ENCODE measurements at regions not wholly inside any gene's neighbourhood (a gene's known extent, or its start where the extent isn't known, plus 50 kb on each side); places are given as distances from the start of the nearest gene placed in this dataset.
"Not testable (repeated sequence)": the region's sequence is repeated elsewhere in the genome, so short reads cannot be mapped to it uniquely, and the experiment has no call there.

- DNase-seq (ENCODE audit: low spot score) (no peak), FAIRE-seq (no peak)
These were observed 614.9 kb downstream of the DOK5 start for GRCh38 chr20:55090286-55090685.

GRCh38 chr20:55086421-55086820 lies 611.0 kb downstream of the DOK5 start:
- no peak for FAIRE-seq
- DNase-seq (ENCODE audit: low spot score), result no peak

- no peak for FAIRE-seq
- DNase-seq (ENCODE audit: low spot score), result no peak
These were observed 604.5 kb downstream of the DOK5 start for GRCh38 chr20:55079917-55080316.

DNA sequence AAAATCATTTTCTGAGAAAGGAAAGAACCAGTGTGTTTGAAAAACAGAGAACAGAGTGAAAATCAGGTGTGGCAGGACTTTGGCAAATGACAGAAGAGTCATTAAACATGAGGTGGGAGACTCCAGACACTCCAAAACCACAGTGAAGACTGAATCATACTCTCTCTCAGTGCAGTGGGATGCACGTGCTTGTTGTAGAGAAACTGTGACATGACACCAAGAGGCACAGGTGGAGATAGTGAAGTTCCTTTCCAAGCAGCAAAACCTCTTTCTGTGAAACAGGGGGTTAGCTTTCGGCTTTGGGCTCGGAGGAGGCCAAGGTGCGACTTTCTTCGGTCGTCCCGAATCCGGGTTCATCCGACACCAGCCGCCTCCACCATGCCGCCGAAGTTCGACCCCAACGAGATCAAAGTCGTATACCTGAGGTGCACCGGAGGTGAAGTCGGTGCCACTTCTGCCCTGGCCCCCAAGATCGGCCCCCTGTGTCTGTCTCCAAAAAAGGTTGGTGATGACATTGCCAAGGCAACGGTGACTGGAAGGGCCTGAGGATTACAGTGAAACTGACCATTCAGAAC lies 599.0 kb downstream of the DOK5 start:
- peak; percentile 58 for FAIRE-seq
- DNase-seq (ENCODE audit: low spot score), result not testable (repeated sequence)

GRCh38 chr20:55070001-55070400 lies 594.6 kb downstream of the DOK5 start:
- DNase-seq (ENCODE audit: low spot score) (no peak), FAIRE-seq (peak; percentile 72)

DNA sequence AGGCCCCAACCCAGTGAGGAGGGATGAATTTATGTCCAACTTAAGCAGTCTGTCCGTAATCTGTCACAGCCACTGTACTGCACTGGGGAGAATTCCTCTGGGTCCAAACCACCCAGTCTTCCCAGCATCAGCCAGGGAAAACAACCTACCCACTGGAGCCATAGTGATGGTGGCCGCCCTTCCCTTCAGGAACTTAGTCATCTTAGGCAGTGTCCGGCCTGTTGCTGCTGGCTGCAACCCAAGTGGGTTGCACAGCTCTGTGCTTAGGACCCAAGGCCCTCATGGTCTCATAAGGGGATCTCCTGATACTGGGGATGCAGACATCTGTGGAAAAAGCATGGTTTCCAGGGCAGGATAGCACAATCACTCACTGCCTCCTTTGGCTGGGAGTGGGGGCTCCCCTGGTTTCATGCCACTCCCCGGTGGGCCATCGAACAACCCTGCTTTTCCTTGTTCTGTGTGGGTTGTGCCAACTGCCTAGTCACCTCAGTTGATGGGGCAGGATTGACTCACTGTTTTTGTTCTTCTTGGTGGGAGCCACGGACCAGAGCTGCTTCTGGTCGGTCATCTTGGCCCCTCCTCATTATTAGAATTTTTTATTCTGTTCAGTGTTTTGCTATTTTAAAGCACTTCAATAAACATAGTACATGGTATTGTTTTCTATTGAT lies 591.9 kb downstream of the DOK5 start:
- FAIRE-seq (no peak), DNase-seq (ENCODE audit: low spot score) (no peak)

DNA sequence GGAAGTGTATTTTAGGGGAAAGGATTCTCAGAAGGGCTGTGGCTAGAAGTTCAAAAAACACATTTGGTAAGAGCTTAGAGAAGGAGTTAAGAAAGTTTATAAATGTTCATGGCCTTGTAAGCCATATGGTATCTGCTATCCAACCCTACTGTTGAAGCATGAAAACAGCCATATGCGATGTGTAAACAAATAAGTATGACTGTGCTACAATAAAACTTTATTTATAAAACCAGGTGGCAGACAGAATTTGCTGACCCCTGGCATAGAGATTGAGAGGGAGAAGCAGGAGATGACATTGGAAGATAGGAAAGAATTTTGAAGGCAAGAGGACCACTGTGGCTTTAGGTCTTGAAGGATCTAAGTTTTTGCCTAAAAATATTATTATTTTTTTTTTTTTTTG lies 583.5 kb downstream of the DOK5 start:
- no peak for FAIRE-seq

DNA sequence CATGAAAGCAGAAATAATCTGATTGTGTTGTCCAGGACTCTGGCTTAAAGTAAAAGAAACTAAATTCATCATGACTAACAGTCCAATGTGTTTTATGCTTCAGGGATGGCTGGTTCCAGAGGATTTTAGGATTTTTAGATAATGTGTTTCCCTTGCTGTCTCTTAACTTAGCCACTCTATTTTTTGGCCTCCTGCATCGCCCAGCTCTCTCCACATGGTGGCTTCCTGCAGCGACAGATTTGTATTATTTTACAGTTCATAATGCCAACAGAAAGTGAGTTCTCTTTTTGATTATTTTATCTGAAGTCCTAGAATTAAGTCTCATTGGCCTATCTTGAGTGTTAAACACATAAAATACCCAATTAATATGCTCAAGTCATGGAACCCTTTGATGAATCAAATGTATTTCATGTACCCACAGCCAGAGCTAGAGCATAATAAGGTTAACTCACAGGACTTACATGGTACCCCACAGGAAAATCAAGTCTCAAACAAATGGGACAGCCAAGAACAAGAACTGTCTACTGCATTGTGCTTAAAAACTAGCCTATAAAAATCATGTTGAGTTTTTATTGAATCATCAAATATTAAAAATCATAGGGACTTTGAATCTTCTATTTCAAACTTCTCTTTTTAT lies 582.5 kb downstream of the DOK5 start:
- FAIRE-seq, result no peak
- no peak for DNase-seq (ENCODE audit: low spot score)

More for the DNA sequence above, 583.5 kb downstream of the DOK5 start:
- no peak for DNase-seq (ENCODE audit: low spot score)

GRCh38 chr20:55054453-55054852 lies 579.1 kb downstream of the DOK5 start:
- DNase-seq (ENCODE audit: low spot score), result peak; percentile 25
- no peak for FAIRE-seq

- DNase-seq (ENCODE audit: low spot score), result no peak
These were observed 578.0 kb downstream of the DOK5 start for GRCh38 chr20:55053389-55053788.

DNA sequence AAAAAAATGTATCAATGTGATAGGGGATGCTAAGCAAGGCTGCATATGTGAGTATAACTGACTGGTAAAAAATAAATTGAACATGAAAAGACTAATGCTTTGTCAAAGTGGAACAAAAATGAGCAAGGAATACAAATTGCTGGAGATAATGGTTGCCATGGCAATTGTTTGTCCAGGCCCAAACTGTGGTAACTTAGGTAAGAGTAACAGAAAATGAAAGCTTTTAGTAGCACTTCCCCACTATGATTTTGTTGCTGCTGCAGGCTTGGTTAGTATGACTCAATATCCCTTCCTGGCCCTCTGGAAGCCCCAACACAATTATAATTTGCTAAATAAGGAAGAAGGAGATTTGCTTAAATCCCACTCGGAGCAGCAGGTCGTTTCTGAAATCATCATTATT lies 577.1 kb downstream of the DOK5 start:
- no peak for FAIRE-seq
- no peak for DNase-seq (ENCODE audit: low spot score)

More at GRCh38 chr20:55053389-55053788, 578.0 kb downstream of the DOK5 start:
- no peak for FAIRE-seq

DNA sequence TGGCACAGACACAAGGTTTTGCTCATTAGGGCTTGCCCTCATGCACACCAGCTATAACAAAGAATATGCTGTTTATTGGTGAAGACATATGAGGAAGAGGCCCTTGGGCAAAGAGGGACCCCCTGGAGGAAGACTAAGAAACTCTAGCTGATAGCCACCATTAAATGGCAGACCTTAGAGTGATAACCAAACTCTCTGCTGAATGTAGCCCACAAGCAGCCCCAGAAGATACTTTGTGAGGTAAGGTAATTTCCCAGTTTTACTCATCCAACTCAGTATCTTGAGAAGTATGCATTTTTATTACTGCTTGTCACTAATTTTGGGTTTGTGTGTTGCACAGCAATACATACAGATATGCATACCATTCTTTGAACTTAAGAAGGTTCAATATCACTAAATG lies 563.3 kb downstream of the DOK5 start:
- no peak for FAIRE-seq

GRCh38 chr20:55031971-55032370 lies 556.6 kb downstream of the DOK5 start:
- FAIRE-seq (no peak), DNase-seq (ENCODE audit: low spot score) (no peak)

More for the DNA sequence above, 563.3 kb downstream of the DOK5 start:
- no peak for DNase-seq (ENCODE audit: low spot score)

- no peak for FAIRE-seq
- DNase-seq (ENCODE audit: low spot score), result no peak
These were observed 539.4 kb downstream of the DOK5 start for GRCh38 chr20:55014766-55015165.

GRCh38 chr20:55010761-55011160 lies 535.4 kb downstream of the DOK5 start:
- DNase-seq (ENCODE audit: low spot score), result no peak
- no peak for FAIRE-seq

DNA sequence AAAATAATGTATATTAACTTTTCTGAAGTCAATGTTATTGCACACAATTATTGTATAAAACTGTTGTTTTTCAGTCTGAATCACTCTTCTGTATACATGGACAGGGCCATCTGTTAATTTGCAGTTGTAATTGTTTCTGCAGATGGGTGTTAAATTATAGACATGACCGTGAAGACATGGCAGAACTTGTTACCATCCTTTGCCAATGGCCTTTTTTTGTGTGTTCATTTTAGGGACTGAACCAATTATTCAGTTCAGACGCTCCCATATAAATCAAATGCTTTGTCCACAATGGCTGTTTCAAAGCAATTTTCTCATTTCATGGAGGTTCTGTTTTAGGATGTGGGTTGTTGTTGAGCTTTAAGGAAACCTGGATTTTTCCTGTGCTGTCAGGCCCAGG lies 533.7 kb downstream of the DOK5 start:
- DNase-seq (ENCODE audit: low spot score) (no peak), FAIRE-seq (no peak)

GRCh38 chr20:55004044-55004443 lies 528.7 kb downstream of the DOK5 start:
- DNase-seq (ENCODE audit: low spot score), result no peak
- FAIRE-seq, result no peak

GRCh38 chr20:54995553-54995952 lies 520.2 kb downstream of the DOK5 start:
- peak; percentile 91 for FAIRE-seq
- peak; percentile 58 for DNase-seq (ENCODE audit: low spot score)

DNA sequence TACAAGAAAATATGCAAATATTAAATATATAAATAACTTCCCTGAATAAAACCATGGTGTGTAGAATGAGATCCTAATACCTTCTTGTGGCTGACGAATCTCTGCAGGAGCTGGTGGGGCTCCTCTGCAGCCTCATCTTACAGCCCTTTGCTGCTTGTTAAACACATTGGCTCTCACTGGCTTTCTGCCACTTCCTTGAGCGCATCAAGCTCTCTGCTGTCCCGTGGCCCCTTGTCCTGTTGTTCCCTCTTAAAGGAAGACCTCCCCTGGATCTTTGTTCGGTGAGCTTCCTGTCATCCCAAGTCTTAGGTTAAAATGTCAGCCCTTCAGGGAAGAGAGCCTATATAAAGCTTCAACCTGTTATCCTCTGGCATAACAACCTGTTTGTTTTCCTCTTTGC lies 519.6 kb downstream of the DOK5 start:
- peak; percentile 57 for DNase-seq (ENCODE audit: low spot score)

GRCh38 chr20:54985091-54985490 lies 509.7 kb downstream of the DOK5 start:
- FAIRE-seq (no peak), DNase-seq (ENCODE audit: low spot score) (no peak)

More for the DNA sequence above, 519.6 kb downstream of the DOK5 start:
- peak; percentile 77 for FAIRE-seq

- no peak for FAIRE-seq
These were observed 508.7 kb downstream of the DOK5 start for GRCh38 chr20:54984104-54984448.

DNA sequence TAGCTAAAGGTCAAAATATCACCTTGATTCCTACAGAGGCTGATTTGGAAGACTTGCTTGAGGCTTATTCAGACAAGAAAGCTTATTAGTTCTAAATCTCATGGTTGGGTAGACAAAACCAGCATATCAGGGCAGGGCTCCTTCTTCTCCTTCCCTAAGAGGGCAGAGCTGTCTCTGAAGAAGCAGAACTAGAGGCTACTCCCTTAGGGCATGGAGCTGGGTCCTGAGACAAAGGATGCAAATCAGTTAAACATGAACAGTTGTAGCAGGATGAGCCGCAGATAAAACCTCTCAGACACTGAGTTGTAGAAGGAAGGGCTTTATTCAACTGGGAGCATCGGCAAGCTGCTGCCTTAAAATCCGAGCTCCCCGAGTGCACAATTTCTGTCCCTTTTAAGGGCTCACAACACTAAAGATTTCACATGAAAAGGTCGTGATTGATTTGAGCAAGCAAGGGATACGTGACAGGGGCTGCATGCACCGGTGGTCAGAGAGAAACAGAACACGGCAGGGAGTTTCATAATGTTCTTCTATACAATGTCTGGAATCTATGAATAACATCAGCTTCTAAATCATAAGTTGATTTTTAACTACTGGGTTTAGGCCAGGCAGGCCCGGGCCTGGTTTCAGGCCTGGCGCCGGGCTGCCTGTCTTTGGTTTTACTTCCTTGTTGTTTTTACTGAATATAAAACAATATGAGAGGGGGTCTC lies 508.2 kb downstream of the DOK5 start:
- DNase-seq (ENCODE audit: low spot score), result peak; percentile 86
- peak; percentile 99 for FAIRE-seq

More at GRCh38 chr20:54984104-54984448, 508.7 kb downstream of the DOK5 start:
- peak; percentile 31 for DNase-seq (ENCODE audit: low spot score)

Measured in RCC 7860 (cell line).